Heart right ventricle (tissue), 16 donors: ENCODE measurements at regions not wholly inside any gene's neighbourhood (a gene's known extent, or its start where the extent isn't known, plus 50 kb on each side); places are given as distances from the start of the nearest gene placed in this dataset.

Experiments used
- ATAC-seq, 8 donors: fragments of 200-7000 bp; cut with Tn5 transposase; one replicate each; pipeline ENCODE4 v1.9.1; 2020; ENCODE audit warnings: mild to moderate bottlenecking in 8 of 8, moderate library complexity in 8 of 8, moderate number of reproducible peaks in 1 of 8
- DNase-seq, 2 donors: peaks; one replicate each; pipeline ENCODE4 v3.0.0-alpha.2; 2020
- H3K27ac ChIP-seq, 10 donors: fragments of 200-600 bp; sonication (generic) in 2 of 10; one replicate each; pipeline versions ENCODE4 v1.5.0 to v1.8.0; 2020 to 2022; ENCODE audit warnings: mild to moderate bottlenecking in 3 of 10
- H3K27me3 ChIP-seq, 7 donors: fragments of 200-600 bp; one replicate each; pipeline ENCODE4 v1.8.0; 2021 to 2022; ENCODE audit warnings: mild to moderate bottlenecking in 2 of 7
- H3K36me3 ChIP-seq, 9 donors: fragments of 200-600 bp; sonication (generic) in 1 of 9; one replicate each; pipeline versions ENCODE4 v1.5.0 to v1.8.0; 2020 to 2022; ENCODE audit warnings: mild to moderate bottlenecking in 2 of 9
- H3K4me1 ChIP-seq, 9 donors: fragments of 200-600 bp; sonication (generic) in 1 of 9; one replicate each; pipeline versions ENCODE4 v1.5.0 to v1.8.0; 2020 to 2022; ENCODE audit warnings: mild to moderate bottlenecking in 4 of 9
- H3K4me3 ChIP-seq, 10 donors: fragments of 200-600 bp; sonication (generic) in 2 of 10; one replicate each; pipeline versions ENCODE4 v1.5.0 to v1.8.0; 2020 to 2022; ENCODE audit warnings: mild to moderate bottlenecking in 7 of 10, moderate library complexity in 2 of 10
- H3K9me3 ChIP-seq, 11 donors: fragments of 200-600 bp in 10 of 11; sonication (generic) in 2 of 11; one replicate each; pipeline versions ENCODE4 v1.5.0 to v1.8.0; 2013 to 2022; ENCODE audit warnings: mild to moderate bottlenecking in 2 of 11, control low read depth in 1 of 11, moderate library complexity in 1 of 11
- CTCF ChIP-seq, 9 donors: fragments of 200-600 bp; sonication (generic) in 2 of 9; IDR thresholded peaks; one replicate each; pipeline versions ENCODE4 v1.5.0 to v1.8.0; 2021 to 2022; ENCODE audit warnings: antibody characterized with exemption in 9 of 9, mild to moderate bottlenecking in 5 of 9, moderate library complexity in 1 of 9
- WGBS, 2 donors: extraction: QIAGEN DNeasy Blood & Tissue Kit; methylation state at CpG; one replicate each; pipeline ENCODE4 v1.1.7; 2013; ENCODE audit warnings: inconsistent platforms in 1 of 2; 5-methylcytosine and 5-hydroxymethylcytosine counted together
- intact Hi-C, 10 donors: fragments of 100-400 bp; cut with DNase I; formaldehyde crosslinking; loops; one replicate each; pipeline versions ENCODE4 v1.11.1 to v1.14.2; 2022
- donor health status: Arrhythmogenic right ventricular cardiomyopathy.
- donor health status: ischemic (EF 13 %, LVEDD 7.1; RV severe dilation, severe dysfunction).
- donor health status: healthy with polysubstance abuse.
- donor health status: DM: no; HTN: yes; CAD: no.
- donor health status: DM: no; HTN: no; CAD: no.
- donor health status: ischemic (EF 25% LVEDD 6.9; RV normal size, moderate dysfunction).
- donor health status: ischemic (EF 25% LVEDD 5.7; RV mildly dilated, moderate dysfunction).
- donor health status: healthy.
- donor health status: DM: yes; HTN: yes; CAD: no.
- donor health status: Ischemic cardiomyopathy.
- donor health status: ischemic (EF 35%, LVEDD 5.7; RV mildly dilated, moderate dysfunction).
- donor health status: nonischemic (EF 11% LVEDD 7.7; RV severe dilation, severe dysfunction).
- donor health status: DM: yes; HTN: yes; CAD: no.
- donor health status: PGD.
- donor health status: ischemic (EF 29% LVEDD 5.4; RV normal size, mild dysfunction).
- donor health status: nonischemic (EF 23%, LVEDD 6.1; RV moderate dilation, normal function).

- ATAC-seq (no peak), DNase-seq (no peak)
- peaks cover 0 to 17% (median 0%) of the 10 kb centered on the region in 7 donors for H3K27me3 ChIP-seq
- H3K4me1 ChIP-seq = no peaks in the 10 kb centered on the region
- no peak overlapping the region for H3K27ac ChIP-seq
- H3K9me3 ChIP-seq = no peaks in the 10 kb centered on the region
- no peak overlapping the region for H3K4me3 ChIP-seq
- H3K36me3 ChIP-seq = no peaks in the 10 kb centered on the region
- peak in 6 of 9 donors; percentile 6 to 34 (median 20) for TF ChIP-seq CTCF (IDR thresholded peaks at IDR 0.05)
- intact Hi-C loops = no loop called here
- WGBS, 2 donors = 60 to 61% methylated on average over 4 of the region's 4 CpGs
Measured at GRCh38 chrX:114075073-114075673, 508.7 kb upstream of the HTR2C start.

- Histone ChIP-seq H3K9me3 (no peaks in the 10 kb centered on the region), H3K27me3 (peaks cover 0 to 17% (median 0%) of the 10 kb centered on the region in 7 donors), H3K36me3 (no peaks in the 10 kb centered on the region), H3K4me1 (no peaks in the 10 kb centered on the region), H3K27ac (no peak overlapping the region), H3K4me3 (no peak overlapping the region)
- no peak for DNase-seq
- WGBS, 2 donors = 27 to 43% methylated on average over 3 of the region's 3 CpGs
- ATAC-seq = no peak
- intact Hi-C loops = no loop called here
- no peak for TF ChIP-seq CTCF (IDR thresholded peaks at IDR 0.05)
Measured at GRCh38 chrX:114073926-114074325, 510.0 kb upstream of the HTR2C start.

- H3K4me1 ChIP-seq = no peaks in the 10 kb centered on the region
- H3K27ac ChIP-seq = no peak overlapping the region
- H3K4me3 ChIP-seq = no peak overlapping the region
- 92 to 96% methylated on average over 5 of the region's 5 CpGs for whole genome bisulfite sequencing, 2 donors
- intact Hi-C loops = no loop called here
- DNase-seq (no peak), ATAC-seq (no peak)
- H3K9me3 ChIP-seq = no peaks in the 10 kb centered on the region
- no peak for TF ChIP-seq CTCF (IDR thresholded peaks at IDR 0.05)
- peaks cover 0 to 8% (median 0%) of the 10 kb centered on the region in 7 donors for H3K27me3 ChIP-seq
- no peaks in the 10 kb centered on the region for H3K36me3 ChIP-seq
Measured at GRCh38 chrX:114071412-114071811, 512.5 kb upstream of the HTR2C start.

- no peak overlapping the region for H3K4me3 ChIP-seq
- no peaks in the 10 kb centered on the region for H3K9me3 ChIP-seq
- H3K36me3 ChIP-seq = no peaks in the 10 kb centered on the region
- ATAC-seq = no peak
- H3K27me3 ChIP-seq = peaks cover 0 to 9% (median 0%) of the 10 kb centered on the region in 7 donors
- H3K4me1 ChIP-seq = no peaks in the 10 kb centered on the region
- no peak for TF ChIP-seq CTCF (IDR thresholded peaks at IDR 0.05)
- H3K27ac ChIP-seq = no peak overlapping the region
- intact Hi-C loops = no loop called here
- 76 to 84% methylated on average over 4 of the region's 4 CpGs for WGBS, 2 donors
- no peak for DNase-seq
Measured at GRCh38 chrX:114065577-114066223, 518.2 kb upstream of the HTR2C start.
